Body of pancreas (tissue), 4 donors: ENCODE measurements at regions not wholly inside any gene's neighbourhood (a gene's known extent, or its start where the extent isn't known, plus 50 kb on each side); places are given as distances from the start of the nearest gene placed in this dataset.

Source experiments
- ATAC-seq: fragments of 150-250 bp; one replicate; pipeline ENCODE4 v1.9.1; 2016
- DNase-seq, 4 donors: peaks; one replicate each; pipeline ENCODE4 v3.0.0-alpha.2; 2019
- H3K27ac ChIP-seq, 4 donors: fragments of 200-600 bp; sonication (generic); 1 replicate in 3 of 4; 2 replicates in 1 of 4; pipeline versions ENCODE4 v1.5.1 to v1.6.1; 2016 to 2019; ENCODE audit warnings: mild to moderate bottlenecking in 1 of 4, mixed read lengths in 1 of 4, moderate library complexity in 1 of 4
- H3K27me3 ChIP-seq, 2 donors: fragments of 200-600 bp; sonication (generic); one replicate each; pipeline ENCODE4 v1.6.0; 2016; ENCODE audit warnings: mild to moderate bottlenecking in 1 of 2
- H3K36me3 ChIP-seq, 2 donors: fragments of 200-600 bp; sonication (generic); replicated peaks in 1 of 2; 2 replicates each; pipeline ENCODE4 v1.5.1; 2016; ENCODE audit warnings: low read depth in 2 of 2; ENCODE audit not compliant: insufficient read depth in 1 of 2
- H3K4me1 ChIP-seq: fragments of 200-600 bp; sonication (generic); one replicate; pipeline ENCODE4 v1.6.0; 2016
- H3K4me3 ChIP-seq, 2 donors: fragments of 200-600 bp; sonication (generic); 1 replicate in 1 of 2; 2 replicates in 1 of 2; pipeline ENCODE4 v1.5.1; 2016 to 2019
- H3K9me3 ChIP-seq, 3 donors: fragments of 200-600 bp; sonication (generic); 1 replicate in 2 of 3; 2 replicates in 1 of 3; pipeline ENCODE4 v1.5.1; 2016
- CTCF ChIP-seq, 7 experiments: fragments of 450-650 bp in 4 of 7; fragments of 200-600 bp in 3 of 7; sonication (generic) in 3 of 7; IDR thresholded peaks; one replicate each; pipeline ENCODE4 v1.5.1; 2016 to 2019; ENCODE audit warnings: antibody characterized with exemption in 7 of 7
- POLR2A ChIP-seq, 3 donors: fragments of 450-650 bp; IDR thresholded peaks; one replicate each; pipeline ENCODE4 v1.6.1; 2016; ENCODE audit warnings: antibody characterized with exemption in 3 of 3, mild to moderate bottlenecking in 2 of 3
- WGBS, 2 donors: methylation state at CpG; one replicate each; pipeline ENCODE4 v1.1.5; 2017; 5-methylcytosine and 5-hydroxymethylcytosine counted together
- intact Hi-C: fragments of 100-400 bp; cut with DNase I; formaldehyde crosslinking; loops from one replicate; pipeline ENCODE4 v1.15.1; 2023

DNA sequence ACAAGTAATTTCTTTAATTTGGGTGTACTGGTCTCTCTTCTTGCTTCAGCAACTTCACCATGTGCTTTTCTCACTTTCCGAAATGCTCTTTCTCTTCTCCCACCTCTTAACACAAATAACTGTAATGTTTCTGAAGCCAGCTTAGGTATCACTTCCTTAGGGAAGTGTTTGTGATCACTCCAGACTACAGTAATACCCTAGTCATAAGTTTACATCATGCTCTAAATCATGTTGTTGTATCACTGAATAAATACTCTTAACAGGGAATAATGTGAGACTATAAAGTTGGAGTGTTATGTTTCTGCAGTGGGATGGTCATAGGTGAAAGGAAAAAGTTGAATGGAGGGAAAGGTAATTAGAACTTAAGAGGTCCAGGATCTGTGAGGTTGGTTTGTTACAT lies 712.3 kb downstream of the C4orf33 start:
- WGBS, 2 donors = 72 to 75% methylated on average over 1 of the region's 1 CpG
- Histone ChIP-seq H3K36me3 (no peaks in the 10 kb centered on the region), H3K27me3 (no peaks in the 10 kb centered on the region), H3K9me3 (no peaks in the 10 kb centered on the region), H3K4me1 (no peaks in the 10 kb centered on the region), H3K4me3 (no peak overlapping the region), H3K27ac (no peak overlapping the region)
- DNase-seq (no peak), ATAC-seq (no peak)
- TF ChIP-seq POLR2A (IDR thresholded peaks at IDR 0.05) (no peak), CTCF (IDR thresholded peaks at IDR 0.05) (no peak)
- intact Hi-C loops = no loop called here

- no peaks in the 10 kb centered on the region for H3K9me3 ChIP-seq
- no peaks in the 10 kb centered on the region for H3K27me3 ChIP-seq
- H3K36me3 ChIP-seq = no peaks in the 10 kb centered on the region
- ATAC-seq = no peak
- no peak for DNase-seq
- peaks cover 6% of the 10 kb centered on the region for H3K4me1 ChIP-seq
- WGBS, 2 donors = 88 to 98% methylated on average over 1 of the region's 1 CpG
- intact Hi-C loops = no loop called here
- no peak overlapping the region for H3K4me3 ChIP-seq
- no peak overlapping the region for H3K27ac ChIP-seq
- TF ChIP-seq POLR2A (IDR thresholded peaks at IDR 0.05) (no peak), CTCF (IDR thresholded peaks at IDR 0.05) (no peak)
Measured at GRCh38 chr4:129821073-129821472, 725.1 kb downstream of the C4orf33 start.

GRCh38 chr4:129821963-129822362 lies 726.0 kb downstream of the C4orf33 start:
- TF ChIP-seq POLR2A (IDR thresholded peaks at IDR 0.05) = no peak
- TF ChIP-seq CTCF (IDR thresholded peaks at IDR 0.05) = no peak
- Histone ChIP-seq H3K36me3 (no peaks in the 10 kb centered on the region), H3K27me3 (no peaks in the 10 kb centered on the region), H3K9me3 (no peaks in the 10 kb centered on the region), H3K4me1 (peaks cover 6% of the 10 kb centered on the region), H3K4me3 (no peak overlapping the region), H3K27ac (no peak overlapping the region)
- DNase-seq (no peak), ATAC-seq (no peak)
- intact Hi-C loops = no loop called here

- intact Hi-C loops = no loop called here
- Histone ChIP-seq H3K36me3 (no peaks in the 10 kb centered on the region), H3K9me3 (no peaks in the 10 kb centered on the region), H3K27ac (no peak overlapping the region), H3K4me3 (no peak overlapping the region), H3K27me3 (no peaks in the 10 kb centered on the region), H3K4me1 (peaks cover 6% of the 10 kb centered on the region)
- DNase-seq (peak; percentile 59 to 77 (median 63)), ATAC-seq (peak; percentile 77)
- no peak for TF ChIP-seq POLR2A (IDR thresholded peaks at IDR 0.05)
- no peak for TF ChIP-seq CTCF (IDR thresholded peaks at IDR 0.05)
- WGBS, 2 donors = 15 to 23% methylated on average over 2 of the region's 2 CpGs
Measured at GRCh38 chr4:129822701-129823100, 726.7 kb downstream of the C4orf33 start.

GRCh38 chr4:129823105-129823504 lies 727.2 kb downstream of the C4orf33 start:
- ATAC-seq = no peak
- Histone ChIP-seq H3K9me3 (no peaks in the 10 kb centered on the region), H3K27ac (no peak overlapping the region), H3K27me3 (no peaks in the 10 kb centered on the region), H3K36me3 (no peaks in the 10 kb centered on the region), H3K4me1 (peaks cover 6% of the 10 kb centered on the region), H3K4me3 (no peak overlapping the region)
- intact Hi-C loops = no loop called here
- DNase-seq = no peak
- TF ChIP-seq POLR2A (IDR thresholded peaks at IDR 0.05) (no peak), CTCF (IDR thresholded peaks at IDR 0.05) (no peak)
